NCI-H510A treated with DMSO at 0.1 percent for 48 hours (cell line): ENCODE measurements at regions not wholly inside any gene's neighbourhood (a gene's known extent, or its start where the extent isn't known, plus 50 kb on each side); places are given as distances from the start of the nearest gene placed in this dataset.

Experiments used
- DNase-seq: peaks from one replicate; lab custom pipeline; 2025; lab: John Stamatoyannopoulos, UW

- DNase-seq = no peak
Observed at GRCh38 chr20:6562111-6562510, 205.4 kb upstream of the BMP2 start.

DNA sequence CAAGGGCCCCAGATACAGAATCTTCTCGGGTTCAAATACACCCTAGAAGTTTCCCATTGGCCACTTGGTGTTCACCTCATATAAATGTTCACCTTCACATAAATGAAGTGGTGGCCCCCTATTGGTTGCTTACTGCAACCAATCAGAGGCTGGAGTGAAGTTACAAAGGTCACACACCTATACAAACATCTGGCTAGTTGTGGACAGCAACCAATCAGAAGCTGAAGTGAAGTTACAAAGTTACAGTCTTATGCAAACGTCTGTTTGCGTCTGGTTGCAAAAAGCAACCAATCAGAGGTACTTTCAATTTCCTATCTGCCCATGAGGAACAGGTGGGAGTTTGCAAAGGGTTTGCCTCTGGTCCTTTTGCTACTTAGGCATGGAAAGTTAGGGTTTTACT is 206.5 kb upstream of the BMP2 start:
- no peak for DNase-seq

- no peak for DNase-seq
Observed at GRCh38 chr20:6559791-6560190, 207.7 kb upstream of the BMP2 start.

DNA sequence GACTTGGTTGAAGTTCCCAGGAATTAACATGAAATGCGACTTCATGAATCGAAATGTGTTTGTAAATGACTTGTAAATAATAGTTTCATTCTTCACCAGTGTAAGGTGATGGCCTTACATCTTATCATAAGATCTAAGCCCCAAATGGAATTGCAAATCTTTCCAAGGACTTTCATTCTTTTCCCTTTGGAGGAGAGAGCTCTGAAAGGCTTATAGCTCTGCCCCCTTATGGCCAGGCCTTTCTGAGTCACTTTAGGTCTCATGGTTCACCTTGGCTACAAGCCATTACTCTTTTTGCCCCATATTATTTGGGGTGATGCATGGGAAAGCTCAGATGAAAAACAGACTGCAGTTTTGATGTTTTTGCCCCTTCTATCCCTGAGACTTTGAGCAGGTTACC is 209.1 kb upstream of the BMP2 start:
- DNase-seq = no peak

- DNase-seq = peak; percentile 60
Observed at GRCh38 chr20:6533761-6534479, 233.6 kb upstream of the BMP2 start.

DNA sequence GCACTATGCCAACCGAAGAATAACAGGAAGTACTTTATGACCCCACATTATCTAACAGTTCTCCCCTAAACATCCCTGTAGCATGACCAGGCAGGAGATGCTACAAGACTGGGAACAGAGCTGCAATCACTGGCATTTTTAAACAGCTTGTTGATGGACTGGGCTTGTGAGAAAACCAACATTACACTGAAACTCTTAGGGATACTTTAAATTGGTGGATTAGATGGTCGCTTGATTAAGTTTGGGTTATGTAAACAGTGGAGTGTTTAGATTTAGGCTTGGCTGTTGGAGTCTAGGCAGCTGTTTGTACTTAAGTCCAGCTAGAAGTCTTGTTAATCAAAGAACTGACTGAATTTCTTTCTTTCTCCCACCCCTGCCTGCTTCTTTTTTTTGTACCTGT is 234.1 kb upstream of the BMP2 start:
- DNase-seq = peak; percentile 76

DNA sequence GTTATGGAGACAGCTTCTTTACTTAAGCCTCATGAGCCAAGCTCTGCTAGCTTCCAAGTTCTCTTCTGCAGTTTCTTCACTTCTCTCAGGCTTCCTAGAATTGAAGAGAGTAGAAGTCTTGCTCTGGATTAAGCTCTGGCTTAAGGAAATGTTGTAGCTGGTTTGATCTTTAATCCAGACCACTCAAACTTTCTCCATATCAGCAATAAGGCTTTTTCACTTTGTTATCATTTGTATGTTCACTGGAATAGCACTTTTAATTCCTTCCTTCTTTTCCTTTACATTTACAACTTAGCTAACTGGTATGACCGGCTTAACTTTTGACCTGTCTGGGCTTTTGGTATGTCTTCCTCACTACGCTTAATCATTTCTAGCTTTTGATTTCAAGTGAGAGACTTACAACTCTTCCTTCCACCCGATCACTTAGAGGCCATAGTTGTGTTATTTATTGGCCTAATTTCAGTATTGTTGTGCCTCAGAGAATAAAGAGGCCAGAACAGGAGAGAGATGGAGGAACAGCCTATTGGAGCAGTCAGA is 236.6 kb upstream of the BMP2 start:
- DNase-seq = no peak

DNA sequence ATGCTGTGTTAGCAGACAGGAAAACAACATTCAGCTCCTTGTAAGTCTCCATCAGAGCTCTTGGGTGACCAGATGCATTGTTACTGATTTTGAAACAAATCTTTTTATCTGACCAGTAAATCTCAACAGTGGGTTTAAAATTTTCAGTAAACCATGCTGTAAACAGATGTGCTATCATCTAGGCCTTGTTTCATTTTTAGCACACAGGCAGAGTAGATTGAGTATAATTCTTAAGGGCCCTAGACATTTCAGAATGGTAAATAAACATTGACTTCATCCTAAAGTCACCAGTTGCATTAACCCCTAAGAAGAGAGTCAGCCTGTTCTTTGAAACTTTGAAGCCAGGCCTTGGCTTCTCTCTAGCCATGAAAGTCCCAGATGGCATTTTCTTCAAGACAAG is 237.2 kb upstream of the BMP2 start:
- DNase-seq = peak; percentile 39

GRCh38 chr20:6525447-6526303 is 241.8 kb upstream of the BMP2 start:
- DNase-seq = no peak

- DNase-seq = no peak
Observed at GRCh38 chr20:6524305-6524704, 243.2 kb upstream of the BMP2 start.

DNA sequence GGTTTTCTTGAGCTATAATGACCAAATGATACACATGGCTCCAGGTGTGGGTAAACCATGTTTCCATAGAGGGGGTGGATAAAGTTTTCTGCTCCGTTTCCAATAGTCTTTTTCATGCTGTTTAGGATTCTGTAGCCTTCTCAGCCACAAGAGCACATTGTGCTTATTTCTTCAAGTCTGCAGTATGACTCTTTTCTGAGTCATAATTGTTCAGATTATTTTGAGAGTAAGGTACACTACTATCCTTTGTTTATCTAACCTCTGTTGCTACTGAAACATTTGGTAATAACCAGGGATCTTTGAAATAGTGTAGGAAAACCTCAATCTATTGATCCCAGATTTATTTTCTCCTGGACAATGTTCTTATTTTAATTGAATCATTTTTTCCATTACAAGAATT is 247.9 kb upstream of the BMP2 start:
- DNase-seq = no peak

GRCh38 chr20:6515261-6515660 is 252.2 kb upstream of the BMP2 start:
- DNase-seq = no peak

DNA sequence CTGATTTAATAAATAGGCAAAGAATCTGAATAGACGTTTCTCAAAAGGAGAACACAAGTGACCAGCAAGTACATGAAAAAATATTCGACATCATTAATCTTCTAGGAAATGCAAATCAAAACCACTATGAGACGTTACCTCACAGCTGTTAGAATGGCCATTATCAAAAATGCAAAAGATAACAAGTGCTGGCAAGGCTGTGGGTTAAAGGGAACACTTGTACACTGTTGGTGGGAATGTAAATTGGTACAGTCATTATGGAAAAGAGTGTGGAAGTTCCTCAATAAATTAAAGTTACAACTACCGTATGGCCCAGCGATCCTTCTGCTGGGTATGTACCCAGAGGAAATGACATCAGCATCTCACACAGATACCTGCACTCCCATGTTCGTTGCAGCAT is 253.9 kb upstream of the BMP2 start:
- no peak for DNase-seq

- DNase-seq = no peak
Observed at GRCh38 chr20:6509374-6509773, 258.1 kb upstream of the BMP2 start.

DNA sequence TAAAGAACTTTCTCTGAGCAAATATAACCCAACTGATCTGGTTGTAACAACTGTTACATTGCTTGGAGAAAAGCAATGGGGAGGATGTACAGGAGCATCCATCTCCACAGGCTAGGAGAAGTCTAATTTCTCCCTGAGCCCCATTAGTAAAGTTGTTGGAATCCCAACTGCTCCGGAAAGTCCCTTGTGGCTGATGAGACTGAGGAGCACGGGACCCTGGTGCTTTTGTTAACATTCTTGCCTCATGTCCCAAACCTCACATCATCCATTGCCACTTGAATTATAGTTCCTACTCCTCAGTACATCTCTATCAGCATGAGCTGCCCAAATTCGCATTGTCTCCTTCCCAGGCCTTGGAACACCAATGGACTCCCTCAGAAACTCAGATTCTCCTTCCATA is 260.6 kb upstream of the BMP2 start:
- no peak for DNase-seq

- DNase-seq = no peak
Observed at GRCh38 chr20:6504826-6505225, 262.7 kb upstream of the BMP2 start.

DNA sequence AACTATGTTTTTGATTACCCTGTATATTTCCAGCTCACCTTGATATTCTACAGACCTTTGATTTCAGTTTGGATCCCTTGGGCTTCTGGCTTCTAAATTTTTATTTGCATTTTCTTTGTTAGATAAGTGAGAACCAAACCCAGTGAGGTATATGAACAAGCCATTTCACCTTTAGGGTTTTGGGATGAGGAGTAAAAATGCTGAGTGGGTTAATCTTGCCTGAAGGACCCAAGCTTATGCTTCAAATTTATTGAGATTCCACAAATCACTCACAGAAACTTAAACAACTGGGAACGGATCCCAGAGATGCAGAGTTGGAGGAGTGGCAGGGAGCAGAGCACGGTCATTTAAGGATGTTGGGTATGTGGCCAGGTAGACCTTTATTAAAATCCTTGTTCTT is 263.3 kb upstream of the BMP2 start:
- DNase-seq = no peak

GRCh38 chr20:6502999-6503398 is 264.5 kb upstream of the BMP2 start:
- no peak for DNase-seq

- DNase-seq = no peak
Observed at GRCh38 chr20:6502219-6502618, 265.3 kb upstream of the BMP2 start.

DNA sequence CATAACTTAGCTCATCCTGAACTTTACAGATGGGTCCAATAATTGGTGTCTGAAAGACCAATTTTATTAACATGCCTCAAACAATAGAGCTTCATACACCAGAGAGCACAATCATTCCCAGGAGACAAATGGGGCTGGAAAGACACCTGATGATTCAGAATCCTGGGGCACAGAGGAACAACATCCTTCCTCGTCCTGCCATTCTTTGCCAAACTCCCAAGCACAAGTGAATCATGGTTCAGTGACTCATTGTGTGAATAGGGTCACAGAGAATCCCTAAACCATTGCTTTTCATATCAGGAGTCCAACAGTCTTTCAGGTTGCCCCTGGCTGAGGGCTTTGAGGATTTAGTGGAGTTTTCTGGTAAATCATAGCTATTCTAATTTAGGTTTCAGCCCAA is 266.4 kb upstream of the BMP2 start:
- no peak for DNase-seq

GRCh38 chr20:6499566-6499965 is 267.9 kb upstream of the BMP2 start:
- DNase-seq = no peak

DNA sequence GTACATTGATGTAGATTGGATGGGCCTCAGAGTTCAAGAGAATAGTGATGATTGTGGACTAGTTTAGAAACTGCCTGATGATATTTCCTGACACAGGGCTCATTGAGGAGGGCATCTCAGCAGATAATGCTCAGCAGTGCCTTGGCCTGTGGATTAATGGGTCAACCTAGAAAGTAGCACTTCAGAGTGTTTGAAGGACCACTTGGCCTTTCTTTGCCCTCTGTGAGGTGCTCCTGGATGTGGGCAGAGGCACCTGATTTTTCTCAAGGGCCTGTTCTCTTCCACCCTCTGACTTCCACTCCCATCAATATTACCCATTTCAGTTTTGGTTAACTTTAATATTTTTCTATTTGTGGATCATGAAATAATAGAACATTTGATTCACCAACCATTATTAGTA is 270.6 kb upstream of the BMP2 start:
- peak; percentile 5 for DNase-seq

DNA sequence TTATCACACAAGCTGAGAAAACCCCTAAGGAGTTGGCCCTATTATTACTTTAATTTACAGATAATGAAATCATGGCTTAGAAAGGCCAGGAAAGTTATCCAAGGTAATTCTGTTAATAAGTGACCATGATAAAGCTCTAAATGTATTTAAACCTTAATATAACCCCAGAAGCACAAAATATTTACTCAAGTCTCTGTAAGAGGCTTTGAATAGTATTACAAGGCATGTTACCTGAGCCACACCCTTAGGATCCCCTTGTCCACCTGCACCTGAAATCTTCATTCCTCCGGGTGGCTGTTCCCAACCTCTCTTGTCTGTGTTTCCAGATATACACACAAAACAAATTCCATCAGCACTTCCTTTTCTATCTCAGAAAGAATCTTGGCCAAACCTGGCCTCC is 271.6 kb upstream of the BMP2 start:
- DNase-seq = no peak
